ENCODE measurements at regions not wholly inside any gene's neighbourhood (a gene's known extent, or its start where the extent isn't known, plus 50 kb on each side); places are given as distances from the start of the nearest gene placed in this dataset.

DNA sequence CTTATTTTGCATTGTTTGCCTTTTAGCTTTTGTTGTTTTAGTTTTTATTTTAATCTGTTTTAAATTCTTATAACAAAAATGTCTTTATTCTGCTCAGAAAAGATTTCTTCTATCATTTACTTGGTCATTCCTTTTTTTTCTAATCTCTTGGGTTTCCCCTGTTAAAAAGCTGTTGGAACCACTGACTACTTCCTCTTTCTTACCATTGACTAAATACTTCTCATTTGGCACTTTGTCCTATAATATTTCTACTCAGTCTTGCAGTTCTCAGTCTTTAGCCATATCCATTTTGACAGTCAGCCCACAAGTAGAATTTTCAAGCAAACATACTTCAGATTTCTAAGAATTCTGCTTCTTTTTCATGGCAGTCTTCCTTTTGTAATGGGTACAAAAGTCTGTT, 567.2 kb downstream of the SATB2 start:
- TF ChIP-seq POLR2A (IDR thresholded peaks at IDR 0.05): no peak
- TF ChIP-seq, protein P1, sequence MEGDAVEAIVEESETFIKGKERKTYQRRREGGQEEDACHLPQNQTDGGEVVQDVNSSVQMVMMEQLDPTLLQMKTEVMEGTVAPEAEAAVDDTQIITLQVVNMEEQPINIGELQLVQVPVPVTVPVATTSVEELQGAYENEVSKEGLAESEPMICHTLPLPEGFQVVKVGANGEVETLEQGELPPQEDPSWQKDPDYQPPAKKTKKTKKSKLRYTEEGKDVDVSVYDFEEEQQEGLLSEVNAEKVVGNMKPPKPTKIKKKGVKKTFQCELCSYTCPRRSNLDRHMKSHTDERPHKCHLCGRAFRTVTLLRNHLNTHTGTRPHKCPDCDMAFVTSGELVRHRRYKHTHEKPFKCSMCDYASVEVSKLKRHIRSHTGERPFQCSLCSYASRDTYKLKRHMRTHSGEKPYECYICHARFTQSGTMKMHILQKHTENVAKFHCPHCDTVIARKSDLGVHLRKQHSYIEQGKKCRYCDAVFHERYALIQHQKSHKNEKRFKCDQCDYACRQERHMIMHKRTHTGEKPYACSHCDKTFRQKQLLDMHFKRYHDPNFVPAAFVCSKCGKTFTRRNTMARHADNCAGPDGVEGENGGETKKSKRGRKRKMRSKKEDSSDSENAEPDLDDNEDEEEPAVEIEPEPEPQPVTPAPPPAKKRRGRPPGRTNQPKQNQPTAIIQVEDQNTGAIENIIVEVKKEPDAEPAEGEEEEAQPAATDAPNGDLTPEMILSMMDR (IDR thresholded peaks at IDR 0.05): no peak
- no peaks in the 10 kb centered on the region for H3K9me3 ChIP-seq
- no peak for DNase-seq
- no peaks in the 10 kb centered on the region for H3K4me1 ChIP-seq
- H3K27me3 ChIP-seq: no peaks in the 10 kb centered on the region
- H3K27ac ChIP-seq: no peak overlapping the region
- H3K4me3 ChIP-seq (replicated peaks in 1 of 3): no peak overlapping the region
- no peaks in the 10 kb centered on the region for H3K36me3 ChIP-seq
- intact Hi-C loops (cut with DNase I): no loop called here

DNA sequence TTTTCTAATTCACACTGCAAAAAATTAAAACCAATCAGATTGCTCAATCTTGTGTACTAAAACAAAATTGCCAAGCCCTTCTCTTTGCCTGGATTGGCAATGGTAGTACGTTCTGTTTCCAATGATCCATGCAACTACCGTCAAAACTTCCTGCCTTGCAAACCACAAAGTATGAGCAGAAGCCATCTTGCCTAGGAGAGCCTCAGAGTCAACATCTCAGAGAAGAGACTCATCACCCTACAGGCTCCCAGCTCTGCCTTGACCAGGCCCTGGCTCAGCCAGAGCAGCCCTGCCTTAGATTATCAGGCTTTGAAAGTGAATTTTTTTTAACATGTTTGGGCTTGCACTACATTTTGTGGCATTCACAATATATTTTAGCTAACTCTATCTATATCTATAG, 574.1 kb downstream of the SATB2 start:
- no peak overlapping the region for H3K27ac ChIP-seq
- H3K27me3 ChIP-seq: no peaks in the 10 kb centered on the region
- H3K4me3 ChIP-seq (replicated peaks in 1 of 3): no peak overlapping the region
- H3K9me3 ChIP-seq: no peaks in the 10 kb centered on the region
- TF ChIP-seq, protein P1 (IDR thresholded peaks at IDR 0.05): no peak
- TF ChIP-seq POLR2A (IDR thresholded peaks at IDR 0.05): no peak
- no peak for DNase-seq
- intact Hi-C loops (cut with DNase I): no loop called here
- H3K4me1 ChIP-seq: peaks cover 0 to 7% of the 10 kb centered on the region in 2 donors
- no peaks in the 10 kb centered on the region for H3K36me3 ChIP-seq
- WGBS, 2 donors: 25 to 35% methylated on average over 2 of the region's 2 CpGs

DNA sequence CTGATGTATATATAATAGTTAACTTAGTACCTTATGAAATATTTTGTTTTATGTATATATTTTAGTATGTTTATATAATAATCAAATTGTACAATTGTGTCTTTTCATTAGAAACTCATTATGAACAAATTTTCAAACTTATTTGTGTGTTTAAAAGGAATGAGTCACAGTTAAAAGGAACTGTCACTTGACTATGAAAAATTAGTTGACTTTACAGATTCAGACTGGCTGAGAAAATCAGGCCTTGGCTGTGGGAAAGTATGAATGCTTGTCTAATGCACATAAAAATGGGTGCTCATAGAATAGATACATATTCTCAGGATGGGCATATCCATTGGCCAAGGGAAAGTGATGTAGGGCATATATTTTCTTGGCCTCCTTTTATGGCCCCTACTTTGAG, 576.8 kb downstream of the SATB2 start:
- Histone ChIP-seq H3K4me3 (replicated peaks in 1 of 3) (no peak overlapping the region), H3K4me1 (peaks cover 0 to 7% of the 10 kb centered on the region in 2 donors), H3K36me3 (no peaks in the 10 kb centered on the region), H3K27ac (no peak overlapping the region), H3K9me3 (no peaks in the 10 kb centered on the region), H3K27me3 (no peaks in the 10 kb centered on the region)
- intact Hi-C loops (cut with DNase I): no loop called here
- DNase-seq: no peak
- TF ChIP-seq, protein P1 (IDR thresholded peaks at IDR 0.05): no peak
- no peak for TF ChIP-seq POLR2A (IDR thresholded peaks at IDR 0.05)

DNA sequence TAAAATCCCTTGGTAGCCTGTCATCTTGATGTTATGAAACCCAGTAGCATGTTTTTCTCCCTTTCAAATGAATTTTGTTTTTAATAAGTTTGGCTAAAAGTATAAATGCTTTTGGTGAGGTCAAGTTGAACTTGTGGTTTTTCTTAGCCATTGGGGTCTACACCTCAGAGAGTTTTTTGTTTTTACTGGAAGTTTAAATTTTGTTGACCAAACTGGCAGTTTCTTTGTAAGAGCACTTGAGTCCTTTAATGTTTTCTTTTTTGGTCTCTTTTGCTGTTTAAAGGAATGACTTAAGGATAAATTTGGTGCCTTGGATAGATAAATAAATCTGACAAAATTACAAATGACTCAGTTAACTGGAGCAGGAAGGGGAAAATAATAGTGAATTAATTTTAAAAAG, 577.3 kb downstream of the SATB2 start:
- Histone ChIP-seq H3K36me3 (no peaks in the 10 kb centered on the region), H3K4me1 (peaks cover 0 to 7% of the 10 kb centered on the region in 2 donors), H3K27ac (no peak overlapping the region), H3K27me3 (no peaks in the 10 kb centered on the region), H3K4me3 (replicated peaks in 1 of 3) (no peak overlapping the region), H3K9me3 (no peaks in the 10 kb centered on the region)
- intact Hi-C loops (cut with DNase I): no loop called here
- TF ChIP-seq POLR2A (IDR thresholded peaks at IDR 0.05): no peak
- TF ChIP-seq, protein P1 (IDR thresholded peaks at IDR 0.05): no peak
- no peak for DNase-seq

DNA sequence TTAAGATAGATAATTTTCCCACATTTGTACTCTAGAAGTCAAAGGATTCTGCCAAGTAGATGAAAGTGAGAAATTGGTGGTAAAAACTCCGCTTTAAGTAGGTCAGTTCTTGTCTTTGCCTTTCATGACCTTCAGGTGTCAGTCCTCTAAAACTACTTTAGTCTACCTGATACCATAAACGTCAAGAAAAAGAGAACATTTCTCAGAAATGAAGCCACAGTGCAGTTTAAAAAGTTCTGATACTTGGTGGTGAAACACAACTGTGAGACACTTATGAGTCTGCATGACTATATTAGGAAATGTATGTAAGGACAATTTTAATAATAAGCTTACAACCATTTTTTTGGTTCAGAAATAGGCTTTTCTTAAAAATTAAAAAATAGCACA, 583.3 kb downstream of the SATB2 start:
- intact Hi-C loops (cut with DNase I): no loop called here
- Histone ChIP-seq H3K4me1 (no peaks in the 10 kb centered on the region), H3K36me3 (no peaks in the 10 kb centered on the region), H3K27me3 (no peaks in the 10 kb centered on the region), H3K4me3 (replicated peaks in 1 of 3) (no peak overlapping the region), H3K27ac (no peak overlapping the region), H3K9me3 (no peaks in the 10 kb centered on the region)
- 67 to 73% methylated on average over 2 of the region's 2 CpGs for WGBS, 2 donors
- DNase-seq: no peak
- TF ChIP-seq POLR2A (IDR thresholded peaks at IDR 0.05): no peak
- TF ChIP-seq, protein P1 (IDR thresholded peaks at IDR 0.05): no peak

Measured in thyroid gland (tissue), 4 donors.